GM12872 (cell line): ENCODE measurements at regions not wholly inside any gene's neighbourhood (a gene's known extent, or its start where the extent isn't known, plus 50 kb on each side); places are given as distances from the start of the nearest gene placed in this dataset.

Experiments
- TF ChIP-seq, protein P1 (sequence below): IDR thresholded peaks from 3 replicates; pipeline ENCODE4 v1.5.1; 2011; ENCODE audit warnings: low read depth, mild to moderate bottlenecking, low read length, moderate library complexity; ENCODE audit not compliant: insufficient read depth

DNA sequence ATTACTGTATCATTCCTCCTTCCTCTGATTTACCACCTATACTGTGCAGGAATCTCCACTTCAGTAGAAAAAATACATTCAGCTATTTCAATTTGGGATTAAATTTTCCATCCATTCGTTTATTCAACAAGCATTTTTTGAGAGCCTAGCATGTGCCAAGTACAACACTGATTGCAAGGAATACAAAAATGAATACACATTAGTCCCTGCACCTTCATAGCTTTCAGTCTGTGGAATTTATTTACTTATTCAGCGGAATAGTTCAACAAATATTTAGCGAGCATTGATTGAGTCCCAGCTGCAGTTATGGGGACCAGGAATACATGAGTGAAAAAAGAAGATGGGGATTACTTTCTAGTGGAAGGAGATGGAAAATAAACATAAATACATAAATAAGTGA lies 606.8 kb upstream of the TBL1XR1 start:
- TF ChIP-seq, protein P1, sequence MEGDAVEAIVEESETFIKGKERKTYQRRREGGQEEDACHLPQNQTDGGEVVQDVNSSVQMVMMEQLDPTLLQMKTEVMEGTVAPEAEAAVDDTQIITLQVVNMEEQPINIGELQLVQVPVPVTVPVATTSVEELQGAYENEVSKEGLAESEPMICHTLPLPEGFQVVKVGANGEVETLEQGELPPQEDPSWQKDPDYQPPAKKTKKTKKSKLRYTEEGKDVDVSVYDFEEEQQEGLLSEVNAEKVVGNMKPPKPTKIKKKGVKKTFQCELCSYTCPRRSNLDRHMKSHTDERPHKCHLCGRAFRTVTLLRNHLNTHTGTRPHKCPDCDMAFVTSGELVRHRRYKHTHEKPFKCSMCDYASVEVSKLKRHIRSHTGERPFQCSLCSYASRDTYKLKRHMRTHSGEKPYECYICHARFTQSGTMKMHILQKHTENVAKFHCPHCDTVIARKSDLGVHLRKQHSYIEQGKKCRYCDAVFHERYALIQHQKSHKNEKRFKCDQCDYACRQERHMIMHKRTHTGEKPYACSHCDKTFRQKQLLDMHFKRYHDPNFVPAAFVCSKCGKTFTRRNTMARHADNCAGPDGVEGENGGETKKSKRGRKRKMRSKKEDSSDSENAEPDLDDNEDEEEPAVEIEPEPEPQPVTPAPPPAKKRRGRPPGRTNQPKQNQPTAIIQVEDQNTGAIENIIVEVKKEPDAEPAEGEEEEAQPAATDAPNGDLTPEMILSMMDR = no peak

DNA sequence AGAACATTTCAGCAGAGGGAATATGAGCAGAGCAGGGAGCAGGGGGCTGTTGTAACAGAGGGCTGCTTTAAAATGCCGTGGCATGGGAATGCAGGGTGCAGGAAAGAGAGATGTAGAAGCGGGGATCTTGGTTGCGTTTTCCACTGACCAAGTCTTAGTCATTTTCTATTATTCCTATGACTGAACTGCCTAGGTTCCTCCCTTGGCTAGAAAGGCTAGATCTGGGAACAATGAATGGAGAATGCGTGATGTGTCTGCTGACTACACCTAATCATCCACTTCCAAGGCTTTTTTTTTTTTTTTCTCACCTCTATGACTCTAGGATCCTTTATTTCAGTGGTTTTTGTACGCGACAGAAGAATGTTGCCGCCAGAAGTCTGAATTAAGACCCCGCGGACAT lies 607.4 kb upstream of the TBL1XR1 start:
- TF ChIP-seq, protein P1 = no peak

DNA sequence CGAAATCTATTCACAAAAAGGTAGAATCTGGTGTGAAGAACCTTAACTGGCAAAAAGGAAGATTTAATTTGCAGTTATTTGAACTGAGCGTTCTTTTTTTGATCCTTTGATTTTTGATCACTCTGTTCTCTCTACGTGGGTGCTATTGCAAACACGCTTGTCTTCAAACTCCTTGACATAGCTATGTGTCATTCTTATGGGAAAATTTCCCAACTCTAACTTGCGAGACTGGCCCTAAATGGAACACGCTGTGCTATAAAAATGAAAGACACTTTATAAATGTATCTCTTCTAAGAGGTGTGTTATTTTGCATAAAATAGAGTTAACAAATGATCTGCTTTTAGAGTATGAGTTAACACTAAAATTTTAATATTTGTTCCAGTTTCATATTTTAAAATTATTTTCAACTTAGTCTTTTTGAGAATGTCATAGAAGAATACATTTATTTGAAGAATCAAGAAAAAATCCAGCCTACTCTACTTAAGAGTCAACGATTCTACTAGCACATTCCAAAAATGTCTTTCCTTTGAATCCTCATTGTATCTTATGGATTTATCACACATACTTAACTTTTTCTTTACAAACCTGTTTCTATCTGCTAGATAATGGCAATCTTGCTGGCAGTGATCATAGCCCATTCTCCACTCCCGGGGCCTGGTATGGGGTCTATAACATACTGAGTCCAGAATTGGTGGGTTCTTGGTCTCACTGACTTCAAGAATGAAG lies 610.0 kb upstream of the TBL1XR1 start:
- TF ChIP-seq, protein P1 = no peak

DNA sequence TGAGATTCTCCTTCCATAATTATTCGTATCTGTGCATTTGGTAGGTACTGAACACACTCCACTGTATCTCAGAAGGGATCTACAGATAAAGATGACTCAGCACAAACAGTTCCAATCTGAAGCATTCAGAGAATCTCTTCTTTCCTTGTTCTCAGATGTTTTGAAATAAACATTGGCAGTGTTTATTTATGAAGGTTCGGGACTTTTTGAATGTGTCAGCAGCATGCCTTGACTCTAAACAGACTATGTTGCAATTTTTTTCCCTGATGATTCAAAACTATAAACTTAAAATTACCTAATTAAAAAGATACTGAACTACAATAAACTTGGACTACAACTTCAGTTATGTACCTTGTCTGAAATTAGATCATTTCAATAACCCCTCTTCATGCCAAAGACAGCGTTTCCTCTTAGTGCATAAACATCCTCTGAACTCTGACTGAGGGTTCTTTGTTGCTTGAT lies 612.9 kb upstream of the TBL1XR1 start:
- TF ChIP-seq, protein P1 = no peak

DNA sequence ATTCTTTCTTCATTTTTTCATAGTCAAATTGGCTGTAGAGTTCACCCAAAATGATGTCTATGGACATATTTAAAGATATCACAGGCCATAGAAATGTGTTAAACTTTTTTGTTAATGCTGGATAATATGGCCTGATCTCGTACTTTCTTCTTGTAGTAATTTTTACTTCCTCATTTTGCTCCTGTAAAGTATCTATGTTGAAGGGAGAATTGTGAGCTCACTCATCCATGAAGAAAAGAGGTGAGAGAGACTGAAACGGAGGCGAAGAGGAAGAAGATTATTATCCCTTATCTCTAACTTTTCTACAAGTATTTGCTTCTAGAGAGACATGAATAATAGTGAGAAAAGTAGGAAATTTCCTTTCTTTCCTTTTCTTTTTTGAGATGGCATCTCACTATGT lies 613.8 kb upstream of the TBL1XR1 start:
- TF ChIP-seq, protein P1 = no peak

DNA sequence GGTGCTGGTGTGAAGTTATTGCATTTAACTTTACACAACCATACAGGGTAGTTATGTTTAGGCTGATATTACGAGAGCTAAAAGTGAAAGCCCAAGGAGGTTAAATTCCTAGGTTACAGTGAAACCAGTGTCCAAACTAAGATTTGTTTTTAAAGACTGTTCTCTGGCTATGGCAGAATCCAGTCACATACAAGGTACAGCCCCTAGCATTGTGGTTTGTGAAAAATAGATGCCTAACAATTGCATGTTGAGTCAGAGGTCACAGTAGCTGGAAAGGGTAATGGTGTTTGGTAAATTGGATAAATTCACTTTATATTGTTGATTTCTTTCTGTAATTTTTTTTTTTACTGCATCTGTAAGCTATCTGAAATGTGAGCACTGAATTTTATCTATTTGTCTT lies 614.6 kb upstream of the TBL1XR1 start:
- TF ChIP-seq, protein P1 = no peak

DNA sequence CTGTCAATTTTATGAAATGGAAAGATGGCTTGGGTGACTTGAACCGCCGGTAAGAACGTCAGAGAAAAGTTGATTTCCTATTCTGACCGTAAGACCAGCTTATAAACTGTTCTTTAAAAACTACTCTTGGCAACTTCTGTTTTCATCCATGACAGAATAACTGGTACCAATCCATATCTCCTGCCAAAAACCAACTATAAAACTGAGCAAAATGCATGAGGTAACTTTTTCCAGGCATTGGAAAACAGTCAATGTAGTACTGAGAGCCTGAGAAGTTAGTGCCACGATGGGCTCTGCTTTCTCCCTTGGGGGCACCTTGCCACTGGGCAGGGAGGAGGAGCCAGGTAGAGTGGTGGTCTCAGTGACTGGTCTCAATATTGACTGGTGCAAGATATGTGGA lies 615.2 kb upstream of the TBL1XR1 start:
- TF ChIP-seq, protein P1 = no peak
